ENCODE measurements at regions not wholly inside any gene's neighbourhood (a gene's known extent, or its start where the extent isn't known, plus 50 kb on each side); places are given as distances from the start of the nearest gene placed in this dataset.

GRCh38 chr2:8465560-8465959, 216.3 kb upstream of the ID2 start:
- BruUV-seq (replicated peaks) = no TSS peak
- Histone ChIP-seq H2AFZ (ENCODE audit: low read depth, low read length, poor library complexity, severe bottlenecking) (no peak overlapping the region), H3K4me1 (ENCODE audit: control insufficient read depth in 1 of 2, insufficient read depth in 2 of 2, low read length in 2 of 2) (no peaks in the 10 kb centered on the region; a peak in 1 of 4 replicates), H3K9me2 (ENCODE audit: insufficient read depth) (no peaks in the 10 kb centered on the region), H3K27ac (ENCODE audit: low read depth, low read length) (no peak overlapping the region), H3K79me2 (ENCODE audit: insufficient read depth, low read length) (no peaks in the 10 kb centered on the region), H3K9me3 (ENCODE audit: control insufficient read depth in 1 of 2, insufficient read depth in 1 of 2, low read depth in 1 of 2, low read length in 2 of 2) (no peaks in the 10 kb centered on the region), H3K4me3 (replicated peaks in 1 of 2; ENCODE audit: low read depth in 1 of 2, low read length in 2 of 2) (no peak overlapping the region), H3K4me2 (ENCODE audit: low read length) (no peak overlapping the region), H3K27me3 (ENCODE audit: insufficient read depth, low read length) (no peaks in the 10 kb centered on the region), H3K9ac (ENCODE audit: low read length) (no peak overlapping the region), H3K36me3 (ENCODE audit: control insufficient read depth in 1 of 2, insufficient read depth in 2 of 2, low read length in 2 of 2) (no peaks in the 10 kb centered on the region), H4K20me1 (ENCODE audit: insufficient read depth) (no peaks in the 10 kb centered on the region)
- no peak for TF ChIP-seq POLR2A (IDR thresholded peaks at IDR 0.05; ENCODE audit: borderline replicate concordance, extremely low read depth, insufficient read depth, insufficient read length)
- no peak for TF ChIP-seq POLR2AphosphoS5 (IDR thresholded peaks at IDR 0.05; ENCODE audit: low read depth, low read length)
- TF ChIP-seq REST (IDR thresholded peaks at IDR 0.05; ENCODE audit: low read depth) = no peak
- TF ChIP-seq CBX3 (IDR thresholded peaks at IDR 0.05; ENCODE audit: low read depth) = no peak
- no peak for TF ChIP-seq TCF7L2 (IDR thresholded peaks at IDR 0.05; ENCODE audit: borderline replicate concordance, extremely low read depth, insufficient read depth, insufficient read length)
- TF ChIP-seq JUND (IDR thresholded peaks at IDR 0.05) = no peak
- no peak for TF ChIP-seq ZFX (IDR thresholded peaks at IDR 0.05)
- no peak for TF ChIP-seq YY1 (IDR thresholded peaks at IDR 0.05; ENCODE audit: extremely low read depth, insufficient replicate concordance, low read depth, low read length)
- TF ChIP-seq EZH2phosphoT487 (IDR thresholded peaks at IDR 0.05; ENCODE audit: borderline replicate concordance) = no peak
- TF ChIP-seq, protein P1, sequence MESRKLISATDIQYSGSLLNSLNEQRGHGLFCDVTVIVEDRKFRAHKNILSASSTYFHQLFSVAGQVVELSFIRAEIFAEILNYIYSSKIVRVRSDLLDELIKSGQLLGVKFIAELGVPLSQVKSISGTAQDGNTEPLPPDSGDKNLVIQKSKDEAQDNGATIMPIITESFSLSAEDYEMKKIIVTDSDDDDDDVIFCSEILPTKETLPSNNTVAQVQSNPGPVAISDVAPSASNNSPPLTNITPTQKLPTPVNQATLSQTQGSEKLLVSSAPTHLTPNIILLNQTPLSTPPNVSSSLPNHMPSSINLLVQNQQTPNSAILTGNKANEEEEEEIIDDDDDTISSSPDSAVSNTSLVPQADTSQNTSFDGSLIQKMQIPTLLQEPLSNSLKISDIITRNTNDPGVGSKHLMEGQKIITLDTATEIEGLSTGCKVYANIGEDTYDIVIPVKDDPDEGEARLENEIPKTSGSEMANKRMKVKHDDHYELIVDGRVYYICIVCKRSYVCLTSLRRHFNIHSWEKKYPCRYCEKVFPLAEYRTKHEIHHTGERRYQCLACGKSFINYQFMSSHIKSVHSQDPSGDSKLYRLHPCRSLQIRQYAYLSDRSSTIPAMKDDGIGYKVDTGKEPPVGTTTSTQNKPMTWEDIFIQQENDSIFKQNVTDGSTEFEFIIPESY (IDR thresholded peaks at IDR 0.05; ENCODE audit: extremely low read depth, insufficient replicate concordance, low read length) = no peak
- no peak for TF ChIP-seq EZH2 (IDR thresholded peaks at IDR 0.05)
- TF ChIP-seq SRF (IDR thresholded peaks at IDR 0.05; ENCODE audit: low read depth) = no peak
- no peak for TF ChIP-seq ELF1 (IDR thresholded peaks at IDR 0.05; ENCODE audit: borderline replicate concordance, low read depth)
- TF ChIP-seq CEBPB (IDR thresholded peaks at IDR 0.05; ENCODE audit: low read depth) = no peak
- TF ChIP-seq SP1 (IDR thresholded peaks at IDR 0.05; ENCODE audit: low read depth) = no peak
- RAD21 ChIA-PET (ENCODE audit: low non-redundant PET in 1 of 2, low total read pairs in 2 of 2, uncharacterized antibody in 2 of 2, unreplicated experiment in 2 of 2) = no interaction called here
- CTCF ChIA-PET = no interaction called here
- no peak for ATAC-seq
- intact Hi-C loops (cut with micrococcal nuclease) = no loop called here
- no peak for DNase-seq (ENCODE audit: low read depth, low spot score)
- POLR2A ChIA-PET = no interaction called here
